ENCODE measurements at regions not wholly inside any gene's neighbourhood (a gene's known extent, or its start where the extent isn't known, plus 50 kb on each side); places are given as distances from the start of the nearest gene placed in this dataset.
A peak's percentile ranks its signal among the peaks of the same experiment; 100 is the strongest.

GRCh38 chr9:14967450-14968321 is 57.5 kb upstream of the FREM1 start (continued):
- TF ChIP-seq, protein P1, sequence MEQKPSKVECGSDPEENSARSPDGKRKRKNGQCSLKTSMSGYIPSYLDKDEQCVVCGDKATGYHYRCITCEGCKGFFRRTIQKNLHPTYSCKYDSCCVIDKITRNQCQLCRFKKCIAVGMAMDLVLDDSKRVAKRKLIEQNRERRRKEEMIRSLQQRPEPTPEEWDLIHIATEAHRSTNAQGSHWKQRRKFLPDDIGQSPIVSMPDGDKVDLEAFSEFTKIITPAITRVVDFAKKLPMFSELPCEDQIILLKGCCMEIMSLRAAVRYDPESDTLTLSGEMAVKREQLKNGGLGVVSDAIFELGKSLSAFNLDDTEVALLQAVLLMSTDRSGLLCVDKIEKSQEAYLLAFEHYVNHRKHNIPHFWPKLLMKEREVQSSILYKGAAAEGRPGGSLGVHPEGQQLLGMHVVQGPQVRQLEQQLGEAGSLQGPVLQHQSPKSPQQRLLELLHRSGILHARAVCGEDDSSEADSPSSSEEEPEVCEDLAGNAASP (CRISPR knock-in tag; IDR thresholded peaks at IDR 0.05; ENCODE audit: borderline replicate concordance), result peak; percentile 82; the same call in 1 of the 2 replicates
- TF ChIP-seq ZNF335 (CRISPR knock-in tag; IDR thresholded peaks at IDR 0.05) (no peak), ELF1 (CRISPR knock-in tag; IDR thresholded peaks at IDR 0.05) (no peak), STAT5B (CRISPR knock-in tag; IDR thresholded peaks at IDR 0.05) (no peak), ZNF484 (CRISPR knock-in tag; IDR thresholded peaks at IDR 0.05; ENCODE audit: borderline replicate concordance, low read depth) (no peak), XRCC5 (optimal IDR thresholded peaks at IDR 0.05; ENCODE audit: low read length) (no peak), PCBP1 (IDR thresholded peaks at IDR 0.05; ENCODE audit: borderline replicate concordance, low read depth, low read length) (no peak), ATF2 (CRISPR knock-in tag; IDR thresholded peaks at IDR 0.05) (peak; percentile 92), HMG20B (CRISPR knock-in tag; conservative IDR thresholded peaks at IDR 0.05) (no peak), HES4 (CRISPR knock-in tag; IDR thresholded peaks at IDR 0.05; ENCODE audit: borderline replicate concordance) (no peak), ARID5B (CRISPR knock-in tag; IDR thresholded peaks at IDR 0.05) (peak; percentile 95), CCDC6 (CRISPR knock-in tag; IDR thresholded peaks at IDR 0.05) (no peak), GATA4 (IDR thresholded peaks at IDR 0.05; ENCODE audit: borderline replicate concordance, low read depth) (no peak), REST (IDR thresholded peaks at IDR 0.05; ENCODE audit: borderline replicate concordance in 1 of 2, low read depth in 1 of 2, low read length in 2 of 2) (0 out of 4 replicates have a peak, but pooled peaks of 1 of the 2 experiments have one; percentile 16), ZNF441 (CRISPR knock-in tag; IDR thresholded peaks at IDR 0.05; ENCODE audit: borderline replicate concordance) (no peak), ZNF337 (CRISPR knock-in tag; IDR thresholded peaks at IDR 0.05; ENCODE audit: borderline replicate concordance, low read depth) (no peak)

Data from HepG2 (cell line).